ENCODE measurements at regions not wholly inside any gene's neighbourhood (a gene's known extent, or its start where the extent isn't known, plus 50 kb on each side); places are given as distances from the start of the nearest gene placed in this dataset.

DNA sequence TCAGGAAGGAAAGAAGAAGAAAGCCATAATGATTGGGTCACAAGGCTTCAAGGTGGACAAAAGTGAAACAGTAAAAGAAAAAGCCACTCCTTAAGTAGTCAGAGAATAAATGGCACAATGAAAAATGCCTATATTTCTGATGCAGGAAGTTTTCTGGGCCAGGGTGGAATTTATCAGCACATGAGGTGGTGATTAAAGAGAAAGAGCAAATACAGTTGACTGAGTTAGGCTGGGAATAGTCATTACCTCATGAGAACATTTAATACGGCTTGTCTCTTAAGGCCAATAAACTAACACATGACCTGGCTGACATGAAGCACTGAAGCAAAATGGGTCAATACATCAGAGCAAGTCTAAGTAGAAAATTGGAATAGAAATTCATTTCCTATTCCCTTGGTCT lies 499.7 kb downstream of the TMTC2 start:
- DNase-seq = no peak

DNA sequence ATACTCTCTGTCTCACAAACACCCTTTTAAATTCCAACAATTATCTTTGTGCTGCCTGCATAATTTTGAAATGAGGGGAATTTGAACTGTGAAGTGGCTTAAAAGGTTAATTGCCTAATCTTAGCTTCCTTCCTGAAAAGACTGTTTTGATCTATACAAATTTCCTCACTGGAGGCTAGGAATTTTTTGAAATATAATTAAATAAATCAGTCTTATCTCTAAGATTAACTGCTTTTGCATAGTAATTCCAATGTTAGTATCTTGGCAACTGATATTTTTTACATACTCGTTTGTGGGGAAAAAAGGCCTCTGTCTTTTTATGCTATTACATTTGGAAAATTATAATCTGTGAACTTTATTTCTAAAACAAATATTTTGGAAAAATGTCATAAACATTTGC lies 498.5 kb downstream of the TMTC2 start:
- no peak for DNase-seq

All from NCI-H1105 treated with DMSO at 0.1 percent for 48 hours (cell line).